ENCODE measurements at regions not wholly inside any gene's neighbourhood (a gene's known extent, or its start where the extent isn't known, plus 50 kb on each side); places are given as distances from the start of the nearest gene placed in this dataset.

GRCh38 chr6:87848616-87849015 is 146.6 kb upstream of the AKIRIN2 start:
- no peak for TF ChIP-seq EZH2 (IDR thresholded peaks at IDR 0.05; ENCODE audit: borderline replicate concordance, insufficient read depth, low read length, poor library complexity, severe bottlenecking)
- TF ChIP-seq, protein P1, sequence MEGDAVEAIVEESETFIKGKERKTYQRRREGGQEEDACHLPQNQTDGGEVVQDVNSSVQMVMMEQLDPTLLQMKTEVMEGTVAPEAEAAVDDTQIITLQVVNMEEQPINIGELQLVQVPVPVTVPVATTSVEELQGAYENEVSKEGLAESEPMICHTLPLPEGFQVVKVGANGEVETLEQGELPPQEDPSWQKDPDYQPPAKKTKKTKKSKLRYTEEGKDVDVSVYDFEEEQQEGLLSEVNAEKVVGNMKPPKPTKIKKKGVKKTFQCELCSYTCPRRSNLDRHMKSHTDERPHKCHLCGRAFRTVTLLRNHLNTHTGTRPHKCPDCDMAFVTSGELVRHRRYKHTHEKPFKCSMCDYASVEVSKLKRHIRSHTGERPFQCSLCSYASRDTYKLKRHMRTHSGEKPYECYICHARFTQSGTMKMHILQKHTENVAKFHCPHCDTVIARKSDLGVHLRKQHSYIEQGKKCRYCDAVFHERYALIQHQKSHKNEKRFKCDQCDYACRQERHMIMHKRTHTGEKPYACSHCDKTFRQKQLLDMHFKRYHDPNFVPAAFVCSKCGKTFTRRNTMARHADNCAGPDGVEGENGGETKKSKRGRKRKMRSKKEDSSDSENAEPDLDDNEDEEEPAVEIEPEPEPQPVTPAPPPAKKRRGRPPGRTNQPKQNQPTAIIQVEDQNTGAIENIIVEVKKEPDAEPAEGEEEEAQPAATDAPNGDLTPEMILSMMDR (IDR thresholded peaks at IDR 0.05; ENCODE audit: poor library complexity, severe bottlenecking): no peak

Data from neural cell (in vitro differentiated cells).